GM12874 (cell line): ENCODE measurements at regions not wholly inside any gene's neighbourhood (a gene's known extent, or its start where the extent isn't known, plus 50 kb on each side); places are given as distances from the start of the nearest gene placed in this dataset.
A peak's percentile ranks its signal among the peaks of the same experiment; 100 is the strongest.

Experiments used
- TF ChIP-seq, protein P1 (sequence below): IDR thresholded peaks from 2 replicates; pipeline ENCODE4 v1.5.1; 2011; ENCODE audit warnings: low read depth, mild to moderate bottlenecking, control low read depth, low read length, moderate library complexity; ENCODE audit not compliant: insufficient read depth

DNA sequence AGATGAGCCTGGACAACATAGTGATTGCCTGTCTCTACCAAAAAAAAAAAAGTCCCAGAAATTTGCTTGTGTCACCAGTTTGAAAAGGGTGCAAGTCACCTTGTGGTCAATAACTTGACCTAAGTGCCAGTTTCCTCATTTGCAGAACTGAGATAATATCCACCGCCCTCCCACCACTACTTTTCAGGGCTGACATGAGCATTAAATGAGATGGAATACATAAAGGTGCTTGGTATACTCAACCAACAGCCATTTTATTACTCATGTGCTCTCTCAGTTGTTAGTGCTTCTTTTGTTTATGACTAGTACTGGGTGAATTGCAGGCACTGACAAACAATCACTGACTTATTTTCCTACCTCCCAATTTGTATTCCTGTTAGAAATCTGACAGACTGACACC, 340.5 kb upstream of the SATB1 start:
- TF ChIP-seq, protein P1, sequence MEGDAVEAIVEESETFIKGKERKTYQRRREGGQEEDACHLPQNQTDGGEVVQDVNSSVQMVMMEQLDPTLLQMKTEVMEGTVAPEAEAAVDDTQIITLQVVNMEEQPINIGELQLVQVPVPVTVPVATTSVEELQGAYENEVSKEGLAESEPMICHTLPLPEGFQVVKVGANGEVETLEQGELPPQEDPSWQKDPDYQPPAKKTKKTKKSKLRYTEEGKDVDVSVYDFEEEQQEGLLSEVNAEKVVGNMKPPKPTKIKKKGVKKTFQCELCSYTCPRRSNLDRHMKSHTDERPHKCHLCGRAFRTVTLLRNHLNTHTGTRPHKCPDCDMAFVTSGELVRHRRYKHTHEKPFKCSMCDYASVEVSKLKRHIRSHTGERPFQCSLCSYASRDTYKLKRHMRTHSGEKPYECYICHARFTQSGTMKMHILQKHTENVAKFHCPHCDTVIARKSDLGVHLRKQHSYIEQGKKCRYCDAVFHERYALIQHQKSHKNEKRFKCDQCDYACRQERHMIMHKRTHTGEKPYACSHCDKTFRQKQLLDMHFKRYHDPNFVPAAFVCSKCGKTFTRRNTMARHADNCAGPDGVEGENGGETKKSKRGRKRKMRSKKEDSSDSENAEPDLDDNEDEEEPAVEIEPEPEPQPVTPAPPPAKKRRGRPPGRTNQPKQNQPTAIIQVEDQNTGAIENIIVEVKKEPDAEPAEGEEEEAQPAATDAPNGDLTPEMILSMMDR: no peak

DNA sequence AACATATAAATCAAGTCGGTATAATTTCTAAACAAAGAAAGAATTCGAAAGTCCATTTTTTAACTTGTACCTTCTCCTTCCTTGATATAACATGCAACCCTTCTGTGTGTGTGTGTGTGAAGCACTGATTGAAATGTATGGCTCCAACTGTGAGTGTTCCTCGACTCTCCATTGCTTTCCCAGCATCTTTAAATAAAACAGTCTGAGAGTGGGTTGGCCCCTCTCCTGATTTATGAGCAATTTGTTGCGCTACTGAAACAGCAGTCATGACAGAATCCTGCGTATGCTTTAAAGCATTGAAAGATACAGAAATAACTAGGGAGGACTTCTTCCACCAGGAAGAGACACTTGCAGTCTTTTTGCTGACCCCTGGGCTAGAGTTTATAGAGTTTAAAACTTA, 340.0 kb upstream of the SATB1 start:
- TF ChIP-seq, protein P1: no peak

DNA sequence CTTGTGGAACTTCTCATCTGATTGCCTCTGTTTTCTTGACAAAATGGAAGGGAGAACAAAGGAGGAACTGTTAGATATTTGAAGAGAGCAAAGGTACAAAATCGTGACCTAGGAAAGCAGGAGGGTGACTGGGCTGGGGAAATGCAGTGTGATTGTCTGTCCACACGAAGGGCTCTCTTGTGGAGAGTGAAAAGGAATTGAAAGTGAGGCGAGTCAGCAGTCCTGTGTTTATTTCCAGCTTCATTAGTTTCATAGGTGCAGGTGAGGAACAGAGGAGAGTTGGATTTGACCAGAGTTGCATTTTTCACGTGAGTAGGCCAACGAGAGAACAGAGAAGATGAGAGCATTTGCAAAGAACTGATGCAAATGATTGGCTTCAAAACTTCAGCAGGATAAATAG, 336.4 kb upstream of the SATB1 start:
- TF ChIP-seq, protein P1: no peak

DNA sequence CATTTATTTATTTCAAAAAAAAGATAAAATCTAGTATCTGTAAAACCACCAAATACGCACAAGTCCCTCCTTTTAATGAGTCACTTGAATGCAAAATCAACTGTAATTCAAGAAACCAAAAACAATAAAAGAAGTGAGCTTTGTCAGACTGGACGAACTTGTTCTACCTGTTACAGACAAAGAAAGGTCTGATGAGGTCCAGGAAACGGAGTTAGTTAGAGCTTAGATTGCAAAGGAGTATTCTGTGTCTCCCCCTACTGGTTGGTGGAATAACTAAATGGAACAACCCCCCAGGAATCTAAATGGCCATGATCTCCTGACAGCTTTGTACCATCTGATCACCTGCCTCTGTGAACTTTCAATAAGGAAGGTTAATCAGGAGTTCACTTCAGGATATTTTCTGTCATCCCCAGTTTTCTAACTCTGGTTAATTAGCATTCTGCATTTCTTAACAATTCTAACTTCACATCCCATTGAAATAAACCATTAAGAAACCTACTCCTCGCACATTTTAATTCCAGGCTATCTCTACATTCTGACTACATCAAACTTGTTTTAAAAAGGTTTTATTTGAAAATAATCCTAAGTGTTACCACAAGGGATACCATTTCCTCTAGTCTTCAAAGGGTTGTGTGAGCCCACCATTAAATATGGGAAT, 333.0 kb upstream of the SATB1 start:
- TF ChIP-seq, protein P1: peak; percentile 58

DNA sequence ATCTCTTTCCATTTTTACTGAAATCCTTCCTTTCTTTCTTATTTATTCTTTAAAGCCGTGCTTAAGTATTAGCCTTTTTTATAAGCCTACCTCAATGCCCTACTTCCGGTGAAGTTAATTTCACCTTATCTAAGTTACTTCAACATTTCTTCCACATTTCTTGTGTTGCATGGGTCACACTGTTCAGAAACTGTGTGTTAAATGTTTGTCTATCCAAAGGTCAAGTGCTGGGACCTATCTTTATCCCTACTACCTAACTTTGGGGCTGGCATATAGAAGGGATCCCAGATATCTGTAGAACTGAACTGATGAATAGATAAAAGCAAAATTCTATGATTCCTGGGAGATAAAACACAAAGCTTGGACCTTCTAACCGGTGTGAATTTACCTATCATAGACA, 332.3 kb upstream of the SATB1 start:
- TF ChIP-seq, protein P1: no peak

DNA sequence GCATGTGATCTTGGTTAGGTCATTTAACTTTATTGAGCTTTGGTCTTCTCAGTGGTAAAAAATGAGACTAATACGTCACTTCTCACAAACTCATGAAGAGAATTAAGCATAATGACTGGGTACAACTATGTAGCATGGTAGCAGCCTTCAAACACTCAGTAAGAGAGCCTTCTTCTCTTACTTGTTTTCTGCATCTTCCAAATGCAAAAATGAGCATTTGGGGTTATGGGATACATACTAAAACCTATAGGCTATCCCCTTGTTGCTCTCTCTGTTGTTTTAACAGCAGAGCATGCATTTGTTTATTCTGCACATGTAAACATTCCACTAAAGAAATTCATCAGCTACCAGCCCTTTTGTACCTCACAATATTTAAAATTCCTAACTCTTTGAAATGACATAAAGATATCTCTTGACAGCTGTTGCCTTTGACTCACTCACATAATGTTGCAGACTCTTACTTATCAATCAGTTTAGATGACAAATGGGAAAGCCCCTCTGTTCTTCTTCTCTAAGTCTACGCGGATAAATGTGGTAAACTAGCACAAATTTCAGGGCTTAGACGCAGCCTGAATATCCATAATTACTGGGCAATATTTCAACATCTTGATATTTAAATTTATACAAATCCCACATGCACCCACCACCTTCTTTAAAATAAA, 327.3 kb upstream of the SATB1 start:
- TF ChIP-seq, protein P1: no peak

DNA sequence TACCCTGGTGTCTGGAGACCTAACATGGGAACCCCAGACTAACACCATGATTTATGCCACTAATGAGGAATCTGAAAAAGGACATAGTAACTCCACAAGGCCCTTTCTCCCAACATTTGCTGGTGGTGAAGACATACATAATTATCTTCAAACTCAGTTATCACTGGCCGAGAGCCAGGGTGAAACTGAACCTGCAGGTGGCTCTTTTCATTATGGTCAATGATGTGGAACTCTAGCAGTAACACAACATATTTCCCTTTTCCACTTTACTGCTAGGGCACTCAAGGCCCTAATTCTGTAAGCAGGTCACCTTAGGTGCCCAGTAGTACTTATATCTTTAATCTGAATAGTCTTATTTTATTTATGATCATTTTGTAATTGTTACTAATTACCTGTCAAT, 326.4 kb upstream of the SATB1 start:
- TF ChIP-seq, protein P1: no peak
